BLaER1 treated with 17β-estradiol and CSF1 and Interleukin-3, amounts not matched to agents 10 nM and 100 nM (cell line): ENCODE measurements at regions not wholly inside any gene's neighbourhood (a gene's known extent, or its start where the extent isn't known, plus 50 kb on each side); places are given as distances from the start of the nearest gene placed in this dataset.

Experiments
- H3K27ac ChIP-seq, 11 experiments: shearing (Covaris generic); formaldehyde crosslinking; 2 replicates each; pipeline ENCODE4 v1.8.1; 2022
- H3K27me3 ChIP-seq, 11 experiments: shearing (Covaris generic); formaldehyde crosslinking; 2 replicates each; pipeline ENCODE4 v1.8.1; 2022
- H3K36me3 ChIP-seq, 11 experiments: shearing (Covaris generic); formaldehyde crosslinking; 2 replicates each; pipeline ENCODE4 v1.8.1; 2022
- H3K4me1 ChIP-seq, 10 experiments: shearing (Covaris generic); formaldehyde crosslinking; 2 replicates each; pipeline ENCODE4 v1.8.1; 2022
- H3K4me2 ChIP-seq, 11 experiments: shearing (Covaris generic); formaldehyde crosslinking; 2 replicates each; pipeline ENCODE4 v1.8.1; 2022
- H3K4me3 ChIP-seq, 10 experiments: shearing (Covaris generic); formaldehyde crosslinking; 2 replicates each; pipeline ENCODE4 v1.8.1; 2022
- H3K9ac ChIP-seq, 11 experiments: shearing (Covaris generic); formaldehyde crosslinking; 2 replicates each; pipeline ENCODE4 v1.8.1; 2022
- H3K9me3 ChIP-seq, 11 experiments: shearing (Covaris generic); formaldehyde crosslinking; replicated peaks in 1 of 11; 2 replicates each; pipeline ENCODE4 v1.8.1; 2022
- H4K20me1 ChIP-seq, 11 experiments: shearing (Covaris generic); formaldehyde crosslinking; 2 replicates each; pipeline ENCODE4 v1.8.1; 2022
- Cebpa-rat ChIP-seq, 11 experiments: shearing (Covaris generic); IDR thresholded peaks; 2 replicates each; pipeline ENCODE4 v1.8.1; 2022

- Histone ChIP-seq H3K27ac (no peak overlapping the region), H3K4me3 (no peak overlapping the region), H3K9ac (no peak overlapping the region), H3K27me3 (no peaks in the 10 kb centered on the region), H3K9me3 (no peaks in the 10 kb centered on the region), H3K4me1 (no peaks in the 10 kb centered on the region), H3K4me2 (no peak overlapping the region), H3K36me3 (no peaks in the 10 kb centered on the region), H4K20me1 (no peaks in the 10 kb centered on the region)
- no peak for TF ChIP-seq Cebpa-rat (IDR thresholded peaks at IDR 0.05)
Measured at GRCh38 chr7:115379321-115379720, 457.4 kb downstream of the MDFIC start.

DNA sequence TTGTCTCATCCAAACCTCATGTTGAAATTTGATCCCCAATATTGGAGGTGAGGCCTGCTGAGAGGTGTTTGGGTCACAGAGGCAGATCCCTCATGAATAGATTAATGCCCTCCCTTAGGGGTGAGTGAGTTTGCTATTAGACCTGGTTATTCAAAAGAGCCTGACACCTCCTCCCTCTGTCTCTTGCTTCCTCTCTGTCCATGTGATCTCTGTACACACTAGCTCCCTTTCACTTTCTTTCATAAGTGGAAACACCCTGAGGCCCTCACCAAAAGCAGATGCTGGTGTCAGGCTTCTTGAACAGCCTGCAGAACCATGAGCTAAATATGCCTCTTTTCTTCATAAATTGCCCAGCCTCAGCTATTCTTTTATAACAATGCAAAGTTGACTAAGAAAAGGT lies 447.1 kb downstream of the MDFIC start:
- H3K9ac ChIP-seq, result no peak overlapping the region
- H3K27me3 ChIP-seq, result no peaks in the 10 kb centered on the region
- no peaks in the 10 kb centered on the region for H3K36me3 ChIP-seq
- H3K4me3 ChIP-seq, result no peak overlapping the region
- no peaks in the 10 kb centered on the region for H3K9me3 ChIP-seq
- no peak overlapping the region for H3K27ac ChIP-seq
- no peak overlapping the region for H3K4me2 ChIP-seq
- no peaks in the 10 kb centered on the region for H4K20me1 ChIP-seq
- H3K4me1 ChIP-seq, result no peaks in the 10 kb centered on the region
- TF ChIP-seq Cebpa-rat (IDR thresholded peaks at IDR 0.05), result no peak

DNA sequence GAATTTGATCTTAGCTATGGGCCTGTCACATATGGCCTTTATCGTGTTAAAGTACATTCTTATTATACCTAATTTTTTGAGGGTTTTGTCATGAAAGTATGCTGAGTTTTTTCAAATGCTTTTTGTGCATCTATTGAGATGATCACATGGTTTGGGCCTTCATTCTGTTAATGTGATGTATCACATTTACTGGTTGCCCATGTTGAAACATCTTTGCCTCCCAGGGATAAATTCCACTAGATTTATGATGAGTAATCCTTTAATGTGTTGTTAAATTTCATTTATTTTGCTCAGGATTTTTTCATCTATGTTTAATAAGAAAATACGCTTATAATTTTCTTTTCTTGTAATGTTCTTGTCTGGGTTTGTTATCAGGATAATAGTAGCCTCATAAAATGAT lies 442.0 kb downstream of the MDFIC start:
- no peak overlapping the region for H3K4me2 ChIP-seq
- H3K4me3 ChIP-seq, result no peak overlapping the region
- H4K20me1 ChIP-seq, result no peaks in the 10 kb centered on the region
- no peaks in the 10 kb centered on the region for H3K27me3 ChIP-seq
- no peaks in the 10 kb centered on the region for H3K9me3 ChIP-seq
- no peak for TF ChIP-seq Cebpa-rat (IDR thresholded peaks at IDR 0.05)
- H3K27ac ChIP-seq, result no peak overlapping the region
- no peaks in the 10 kb centered on the region for H3K36me3 ChIP-seq
- no peak overlapping the region for H3K9ac ChIP-seq
- no peaks in the 10 kb centered on the region for H3K4me1 ChIP-seq

DNA sequence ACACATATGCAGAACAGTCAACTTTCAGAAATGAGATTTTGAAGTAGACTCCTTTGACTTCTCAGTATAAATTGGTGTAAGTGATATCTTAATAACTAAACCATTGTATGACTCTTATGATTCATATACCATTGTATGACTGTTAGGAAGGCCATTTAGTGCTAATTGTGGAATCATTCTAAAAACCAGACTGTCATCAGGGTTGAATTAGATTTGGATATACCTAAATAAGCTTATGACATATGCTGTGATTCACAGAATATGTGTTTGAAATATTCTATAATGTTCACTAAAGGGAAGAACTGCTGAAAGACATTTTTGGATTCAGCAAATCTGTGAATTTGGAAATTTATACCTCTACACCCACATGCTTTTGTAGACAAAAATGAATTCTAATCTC lies 438.1 kb downstream of the MDFIC start:
- Histone ChIP-seq H4K20me1 (no peaks in the 10 kb centered on the region), H3K9me3 (no peaks in the 10 kb centered on the region), H3K27me3 (no peaks in the 10 kb centered on the region), H3K4me1 (no peaks in the 10 kb centered on the region), H3K9ac (no peak overlapping the region), H3K36me3 (no peaks in the 10 kb centered on the region), H3K4me3 (no peak overlapping the region), H3K27ac (no peak overlapping the region), H3K4me2 (no peak overlapping the region)
- no peak for TF ChIP-seq Cebpa-rat (IDR thresholded peaks at IDR 0.05)

DNA sequence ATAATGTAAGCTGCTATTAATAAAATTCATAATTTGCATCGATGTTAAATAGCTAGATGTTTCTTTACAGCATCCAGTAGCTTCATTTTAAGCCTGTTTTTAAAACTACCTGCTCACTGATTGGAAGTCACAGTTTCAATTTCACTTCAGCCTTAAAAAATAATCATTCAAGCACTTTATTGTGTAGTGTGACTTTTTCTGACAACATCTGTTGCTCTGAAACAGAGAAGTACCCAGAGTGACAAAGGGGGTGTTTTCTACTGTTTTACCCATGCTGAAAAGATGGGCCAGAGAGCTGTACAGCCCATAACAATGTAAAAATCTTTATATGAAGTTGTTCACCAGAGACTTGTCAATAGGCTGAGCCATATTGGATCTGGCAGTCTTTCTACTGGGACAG lies 437.2 kb downstream of the MDFIC start:
- no peaks in the 10 kb centered on the region for H3K9me3 ChIP-seq
- TF ChIP-seq Cebpa-rat (IDR thresholded peaks at IDR 0.05), result no peak
- H3K4me1 ChIP-seq, result no peaks in the 10 kb centered on the region
- H3K4me3 ChIP-seq, result no peak overlapping the region
- no peaks in the 10 kb centered on the region for H3K36me3 ChIP-seq
- no peak overlapping the region for H3K4me2 ChIP-seq
- H4K20me1 ChIP-seq, result no peaks in the 10 kb centered on the region
- no peaks in the 10 kb centered on the region for H3K27me3 ChIP-seq
- no peak overlapping the region for H3K9ac ChIP-seq
- no peak overlapping the region for H3K27ac ChIP-seq

DNA sequence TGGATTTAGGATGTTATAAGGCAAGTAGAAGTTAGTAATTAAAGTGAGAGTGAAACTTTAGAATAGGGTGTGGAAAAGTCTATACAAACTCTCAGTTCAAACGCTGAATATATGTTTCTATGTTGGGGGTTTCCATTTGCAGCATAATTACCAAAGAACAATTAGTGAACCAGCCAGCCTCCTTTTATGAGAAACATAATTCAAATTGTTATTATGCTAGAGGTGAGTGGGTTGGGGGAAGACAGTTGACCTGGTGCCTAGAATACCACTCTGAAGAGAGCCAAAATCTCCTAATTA lies 435.8 kb downstream of the MDFIC start:
- H3K36me3 ChIP-seq, result no peaks in the 10 kb centered on the region
- H3K4me3 ChIP-seq, result no peak overlapping the region
- H3K9me3 ChIP-seq, result no peaks in the 10 kb centered on the region
- no peak overlapping the region for H3K9ac ChIP-seq
- no peaks in the 10 kb centered on the region for H3K27me3 ChIP-seq
- no peaks in the 10 kb centered on the region for H3K4me1 ChIP-seq
- no peak for TF ChIP-seq Cebpa-rat (IDR thresholded peaks at IDR 0.05)
- no peak overlapping the region for H3K4me2 ChIP-seq
- no peaks in the 10 kb centered on the region for H4K20me1 ChIP-seq
- H3K27ac ChIP-seq, result no peak overlapping the region

GRCh38 chr7:115356999-115357702 lies 435.3 kb downstream of the MDFIC start:
- Histone ChIP-seq H3K36me3 (no peaks in the 10 kb centered on the region), H3K4me2 (no peak overlapping the region), H4K20me1 (no peaks in the 10 kb centered on the region), H3K27ac (no peak overlapping the region), H3K4me3 (no peak overlapping the region), H3K4me1 (no peaks in the 10 kb centered on the region), H3K27me3 (no peaks in the 10 kb centered on the region), H3K9me3 (no peaks in the 10 kb centered on the region), H3K9ac (no peak overlapping the region)
- no peak for TF ChIP-seq Cebpa-rat (IDR thresholded peaks at IDR 0.05)

DNA sequence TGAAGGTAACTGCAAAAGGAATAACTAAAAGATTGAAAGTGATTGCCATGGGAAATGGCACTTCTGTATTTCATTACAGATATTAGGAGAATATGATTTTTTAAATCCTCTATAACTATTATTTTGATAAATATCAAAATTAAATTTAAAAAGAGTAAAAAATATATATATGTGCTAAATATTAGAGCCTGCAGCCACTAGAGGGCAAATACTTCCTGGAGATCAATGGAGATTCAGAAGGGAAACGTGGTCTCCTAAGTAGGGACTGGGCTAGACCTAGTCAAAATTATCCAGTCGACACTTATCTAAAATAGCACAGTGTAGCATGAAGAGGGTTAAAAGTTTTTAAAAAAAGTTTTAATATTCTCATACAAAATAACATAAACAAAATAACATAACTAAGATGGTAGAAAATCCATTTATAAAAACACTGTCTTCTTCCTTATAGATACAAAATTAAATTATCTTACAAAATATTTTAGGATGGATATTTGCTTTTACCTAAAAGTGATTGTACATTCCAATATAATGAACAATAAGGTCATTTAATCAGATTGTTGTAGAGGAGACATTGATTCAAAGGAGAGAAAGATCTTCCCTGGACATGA lies 434.3 kb downstream of the MDFIC start:
- H3K4me2 ChIP-seq, result no peak overlapping the region
- no peaks in the 10 kb centered on the region for H3K4me1 ChIP-seq
- no peak overlapping the region for H3K9ac ChIP-seq
- H3K4me3 ChIP-seq, result no peak overlapping the region
- no peak for TF ChIP-seq Cebpa-rat (IDR thresholded peaks at IDR 0.05)
- H3K27ac ChIP-seq, result no peak overlapping the region
- no peaks in the 10 kb centered on the region for H3K36me3 ChIP-seq
- no peaks in the 10 kb centered on the region for H3K27me3 ChIP-seq
- H4K20me1 ChIP-seq, result no peaks in the 10 kb centered on the region
- no peaks in the 10 kb centered on the region for H3K9me3 ChIP-seq

DNA sequence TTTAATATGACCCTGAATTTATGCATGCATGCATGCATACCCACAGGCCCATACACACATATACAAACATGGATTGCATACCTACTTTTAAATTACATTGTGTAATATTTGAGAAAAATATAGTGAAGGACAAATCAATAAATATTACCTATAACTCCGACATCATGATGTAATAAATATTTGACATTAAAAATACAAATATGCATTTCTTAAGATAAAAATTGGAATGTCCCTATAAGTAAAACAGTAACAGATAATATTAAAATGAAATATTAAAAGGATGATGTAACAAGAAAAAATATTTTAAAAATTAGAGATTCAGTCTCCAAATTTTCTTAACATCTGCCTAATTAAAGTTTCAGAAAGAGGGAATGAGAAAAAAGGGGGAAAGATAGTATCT lies 433.0 kb downstream of the MDFIC start:
- H3K27me3 ChIP-seq, result no peaks in the 10 kb centered on the region
- H3K9me3 ChIP-seq, result no peaks in the 10 kb centered on the region
- H4K20me1 ChIP-seq, result no peaks in the 10 kb centered on the region
- H3K4me3 ChIP-seq, result no peak overlapping the region
- TF ChIP-seq Cebpa-rat (IDR thresholded peaks at IDR 0.05), result no peak
- H3K4me2 ChIP-seq, result no peak overlapping the region
- no peak overlapping the region for H3K9ac ChIP-seq
- H3K36me3 ChIP-seq, result no peaks in the 10 kb centered on the region
- no peak overlapping the region for H3K27ac ChIP-seq
- no peaks in the 10 kb centered on the region for H3K4me1 ChIP-seq

- Histone ChIP-seq H3K4me1 (no peaks in the 10 kb centered on the region), H3K4me2 (no peak overlapping the region), H3K4me3 (no peak overlapping the region), H3K9me3 (no peaks in the 10 kb centered on the region), H4K20me1 (no peaks in the 10 kb centered on the region), H3K27ac (no peak overlapping the region), H3K9ac (no peak overlapping the region), H3K27me3 (no peaks in the 10 kb centered on the region), H3K36me3 (no peaks in the 10 kb centered on the region)
- TF ChIP-seq Cebpa-rat (IDR thresholded peaks at IDR 0.05), result no peak
Measured at GRCh38 chr7:115352375-115352774, 430.5 kb downstream of the MDFIC start.
